Suprapubic skin (tissue), 3 donors: ENCODE measurements at regions not wholly inside any gene's neighbourhood (a gene's known extent, or its start where the extent isn't known, plus 50 kb on each side); places are given as distances from the start of the nearest gene placed in this dataset.

Experiments used
- EP300 ChIP-seq: sonication (generic); formaldehyde crosslinking; IDR thresholded peaks from one replicate; pipeline ENCODE4 v1.6.1; 2017; ENCODE audit warnings: antibody characterized with exemption
- POLR2A ChIP-seq, 2 donors: fragments of 450-650 bp; IDR thresholded peaks; one replicate each; pipeline ENCODE4 v1.6.1; 2017; ENCODE audit warnings: antibody characterized with exemption in 2 of 2, mild to moderate bottlenecking in 2 of 2, moderate library complexity in 2 of 2
- TF ChIP-seq, protein P1 (sequence below), 2 donors: fragments of 200-600 bp in 1 of 2; fragments of 450-650 bp in 1 of 2; sonication (generic) in 1 of 2; IDR thresholded peaks; one replicate each; pipeline ENCODE4 v1.5.1; 2016 to 2019; ENCODE audit warnings: antibody characterized with exemption in 2 of 2, mild to moderate bottlenecking in 1 of 2, moderate library complexity in 1 of 2

GRCh38 chr2:150847578-150847977 lies 360.1 kb upstream of the RND3 start:
- no peak for TF ChIP-seq EP300
- no peak for TF ChIP-seq POLR2A (IDR thresholded peaks at IDR 0.05)
- TF ChIP-seq, protein P1, sequence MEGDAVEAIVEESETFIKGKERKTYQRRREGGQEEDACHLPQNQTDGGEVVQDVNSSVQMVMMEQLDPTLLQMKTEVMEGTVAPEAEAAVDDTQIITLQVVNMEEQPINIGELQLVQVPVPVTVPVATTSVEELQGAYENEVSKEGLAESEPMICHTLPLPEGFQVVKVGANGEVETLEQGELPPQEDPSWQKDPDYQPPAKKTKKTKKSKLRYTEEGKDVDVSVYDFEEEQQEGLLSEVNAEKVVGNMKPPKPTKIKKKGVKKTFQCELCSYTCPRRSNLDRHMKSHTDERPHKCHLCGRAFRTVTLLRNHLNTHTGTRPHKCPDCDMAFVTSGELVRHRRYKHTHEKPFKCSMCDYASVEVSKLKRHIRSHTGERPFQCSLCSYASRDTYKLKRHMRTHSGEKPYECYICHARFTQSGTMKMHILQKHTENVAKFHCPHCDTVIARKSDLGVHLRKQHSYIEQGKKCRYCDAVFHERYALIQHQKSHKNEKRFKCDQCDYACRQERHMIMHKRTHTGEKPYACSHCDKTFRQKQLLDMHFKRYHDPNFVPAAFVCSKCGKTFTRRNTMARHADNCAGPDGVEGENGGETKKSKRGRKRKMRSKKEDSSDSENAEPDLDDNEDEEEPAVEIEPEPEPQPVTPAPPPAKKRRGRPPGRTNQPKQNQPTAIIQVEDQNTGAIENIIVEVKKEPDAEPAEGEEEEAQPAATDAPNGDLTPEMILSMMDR (IDR thresholded peaks at IDR 0.05): no peak
